ENCODE measurements at regions not wholly inside any gene's neighbourhood (a gene's known extent, or its start where the extent isn't known, plus 50 kb on each side); places are given as distances from the start of the nearest gene placed in this dataset.

DNA sequence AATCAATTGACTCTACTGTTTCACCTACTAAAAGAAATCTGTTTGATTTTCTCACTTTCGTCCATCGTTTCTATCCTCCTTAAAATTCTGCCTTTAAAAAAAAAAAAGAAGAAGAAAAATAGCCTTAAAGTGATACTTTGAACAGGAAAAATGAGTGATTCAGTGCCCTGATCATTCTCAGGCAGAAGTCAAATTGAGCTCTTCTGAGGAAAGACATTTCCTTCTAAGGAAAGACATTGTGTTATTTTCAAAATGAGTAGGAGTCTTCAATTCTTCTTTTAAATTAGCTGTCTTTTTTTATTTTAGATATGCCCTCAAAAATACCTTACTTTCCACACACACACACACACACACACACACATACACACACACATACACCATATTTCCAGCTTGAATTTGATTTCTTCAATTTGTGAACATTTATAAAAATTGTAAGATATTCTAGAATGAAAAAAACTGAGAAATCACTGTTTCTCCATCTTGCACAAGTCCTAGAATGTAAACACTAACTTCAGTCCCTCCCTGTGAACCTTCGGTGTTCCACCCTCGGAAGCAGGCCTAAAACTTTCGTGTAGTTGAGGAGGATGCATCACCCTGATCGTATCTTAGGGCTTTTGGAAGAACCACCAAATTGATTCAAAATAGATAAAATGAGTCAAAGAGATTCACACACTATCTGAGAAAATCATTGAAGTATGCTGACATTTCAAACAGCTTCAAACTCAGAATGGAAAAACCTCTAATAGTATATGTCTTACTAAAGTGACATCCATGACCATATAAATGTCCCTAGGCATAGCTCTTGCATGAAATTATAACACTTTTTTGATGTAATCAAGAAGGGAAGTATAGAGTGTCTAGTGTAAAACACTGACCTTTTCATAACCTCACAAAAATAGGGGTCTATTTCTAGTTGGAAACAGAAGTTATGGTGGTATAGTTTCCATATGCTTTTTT lies 270.8 kb downstream of the GATA3 start:
- TF ChIP-seq EZH2phosphoT487 (IDR thresholded peaks at IDR 0.05; ENCODE audit: borderline replicate concordance, low read length) = no peak
- TF ChIP-seq, protein P1, sequence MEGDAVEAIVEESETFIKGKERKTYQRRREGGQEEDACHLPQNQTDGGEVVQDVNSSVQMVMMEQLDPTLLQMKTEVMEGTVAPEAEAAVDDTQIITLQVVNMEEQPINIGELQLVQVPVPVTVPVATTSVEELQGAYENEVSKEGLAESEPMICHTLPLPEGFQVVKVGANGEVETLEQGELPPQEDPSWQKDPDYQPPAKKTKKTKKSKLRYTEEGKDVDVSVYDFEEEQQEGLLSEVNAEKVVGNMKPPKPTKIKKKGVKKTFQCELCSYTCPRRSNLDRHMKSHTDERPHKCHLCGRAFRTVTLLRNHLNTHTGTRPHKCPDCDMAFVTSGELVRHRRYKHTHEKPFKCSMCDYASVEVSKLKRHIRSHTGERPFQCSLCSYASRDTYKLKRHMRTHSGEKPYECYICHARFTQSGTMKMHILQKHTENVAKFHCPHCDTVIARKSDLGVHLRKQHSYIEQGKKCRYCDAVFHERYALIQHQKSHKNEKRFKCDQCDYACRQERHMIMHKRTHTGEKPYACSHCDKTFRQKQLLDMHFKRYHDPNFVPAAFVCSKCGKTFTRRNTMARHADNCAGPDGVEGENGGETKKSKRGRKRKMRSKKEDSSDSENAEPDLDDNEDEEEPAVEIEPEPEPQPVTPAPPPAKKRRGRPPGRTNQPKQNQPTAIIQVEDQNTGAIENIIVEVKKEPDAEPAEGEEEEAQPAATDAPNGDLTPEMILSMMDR (IDR thresholded peaks at IDR 0.05; ENCODE audit: low read depth, low read length, poor library complexity, severe bottlenecking) = no peak

All from DOHH2 (cell line).